Activated CD8-positive, alpha-beta T cell treated with anti-CD3 and anti-CD28 coated beads for 36 hours (primary cell): ENCODE measurements at regions not wholly inside any gene's neighbourhood (a gene's known extent, or its start where the extent isn't known, plus 50 kb on each side); places are given as distances from the start of the nearest gene placed in this dataset.

Experiments
- ATAC-seq: fragments of 200-7000 bp; cut with Tn5 transposase; one replicate; pipeline ENCODE4 v1.10.0; 2021; ENCODE audit warnings: mild to moderate bottlenecking, moderate library complexity
- CTCF ChIA-PET: fragments of 350-600 bp; sonication (Branson Sonifier 250); formaldehyde crosslinking; loops from one replicate; lab custom pipeline; 2021; ENCODE audit warnings: antibody characterized with exemption; lab: Charles Lee
- POLR2A ChIA-PET: fragments of 350-600 bp; sonication (Branson Sonifier 250); formaldehyde crosslinking; loops from one replicate; lab custom pipeline; 2021; ENCODE audit warnings: antibody characterized with exemption; lab: Charles Lee
- DNase-seq: peaks from one replicate; pipeline ENCODE4 v3.0.0-alpha.2; 2020
- H3K27ac Mint-ChIP-seq: one replicate; pipeline ENCODE4 v1.8.0; 2021; ENCODE audit warnings: mild to moderate bottlenecking, mixed read lengths
- H3K27me3 Mint-ChIP-seq: one replicate; pipeline ENCODE4 v1.8.0; 2021; ENCODE audit warnings: mixed read lengths
- H3K36me3 Mint-ChIP-seq: one replicate; pipeline ENCODE4 v1.8.0; 2021; ENCODE audit warnings: low read depth, mixed read lengths
- H3K4me1 Mint-ChIP-seq: one replicate; pipeline ENCODE4 v1.8.0; 2021; ENCODE audit warnings: low read depth, mixed read lengths
- H3K4me3 Mint-ChIP-seq: one replicate; pipeline ENCODE4 v1.8.0; 2021; ENCODE audit warnings: mild to moderate bottlenecking, moderate library complexity, mixed read lengths
- H3K9me3 Mint-ChIP-seq: one replicate; pipeline ENCODE4 v1.8.0; 2021; ENCODE audit warnings: mixed read lengths
- intact Hi-C: fragments of 100-400 bp; cut with micrococcal nuclease; formaldehyde crosslinking; loops from one replicate; pipeline ENCODE4 v1.10.0; 2022
- TF ChIP-seq, protein P1 (sequence below): fragments of 200-600 bp; IDR thresholded peaks from one replicate; pipeline ENCODE4 v1.8.0; 2022; ENCODE audit warnings: antibody characterized with exemption, mild to moderate bottlenecking

GRCh38 chr11:131288521-131289091 is 81.8 kb upstream of the NTM start:
- intact Hi-C loops = no loop called here
- H3K4me3 Mint-ChIP-seq = no peak overlapping the region
- no peak for ATAC-seq
- H3K27me3 Mint-ChIP-seq = no peaks in the 10 kb centered on the region
- no peaks in the 10 kb centered on the region for H3K9me3 Mint-ChIP-seq
- H3K4me1 Mint-ChIP-seq = no peaks in the 10 kb centered on the region
- H3K36me3 Mint-ChIP-seq = no peaks in the 10 kb centered on the region
- no peak overlapping the region for H3K27ac Mint-ChIP-seq
- POLR2A ChIA-PET = no interaction called here
- TF ChIP-seq, protein P1, sequence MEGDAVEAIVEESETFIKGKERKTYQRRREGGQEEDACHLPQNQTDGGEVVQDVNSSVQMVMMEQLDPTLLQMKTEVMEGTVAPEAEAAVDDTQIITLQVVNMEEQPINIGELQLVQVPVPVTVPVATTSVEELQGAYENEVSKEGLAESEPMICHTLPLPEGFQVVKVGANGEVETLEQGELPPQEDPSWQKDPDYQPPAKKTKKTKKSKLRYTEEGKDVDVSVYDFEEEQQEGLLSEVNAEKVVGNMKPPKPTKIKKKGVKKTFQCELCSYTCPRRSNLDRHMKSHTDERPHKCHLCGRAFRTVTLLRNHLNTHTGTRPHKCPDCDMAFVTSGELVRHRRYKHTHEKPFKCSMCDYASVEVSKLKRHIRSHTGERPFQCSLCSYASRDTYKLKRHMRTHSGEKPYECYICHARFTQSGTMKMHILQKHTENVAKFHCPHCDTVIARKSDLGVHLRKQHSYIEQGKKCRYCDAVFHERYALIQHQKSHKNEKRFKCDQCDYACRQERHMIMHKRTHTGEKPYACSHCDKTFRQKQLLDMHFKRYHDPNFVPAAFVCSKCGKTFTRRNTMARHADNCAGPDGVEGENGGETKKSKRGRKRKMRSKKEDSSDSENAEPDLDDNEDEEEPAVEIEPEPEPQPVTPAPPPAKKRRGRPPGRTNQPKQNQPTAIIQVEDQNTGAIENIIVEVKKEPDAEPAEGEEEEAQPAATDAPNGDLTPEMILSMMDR = no peak
- no peak for DNase-seq
- CTCF ChIA-PET = no interaction called here

DNA sequence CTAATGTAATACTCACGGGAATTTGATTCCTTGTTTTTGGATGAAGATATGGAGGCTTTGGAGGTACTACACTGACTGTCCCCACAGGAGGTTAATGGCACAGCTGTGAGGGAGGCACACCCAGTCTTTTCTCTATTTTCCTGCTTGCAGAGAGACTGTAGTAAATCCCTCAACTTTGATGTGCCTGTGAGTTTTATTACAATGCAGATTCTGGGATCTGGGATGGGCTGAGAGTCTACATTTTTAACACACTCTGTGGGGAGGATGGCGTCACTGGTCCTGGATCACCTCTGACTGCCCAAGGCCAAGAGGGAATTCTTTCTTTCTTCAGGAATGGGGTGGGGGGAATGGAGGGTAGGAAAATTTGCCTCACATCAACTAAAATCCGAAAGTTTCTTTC is 80.2 kb upstream of the NTM start:
- no peak overlapping the region for H3K4me3 Mint-ChIP-seq
- no peaks in the 10 kb centered on the region for H3K27me3 Mint-ChIP-seq
- no peak overlapping the region for H3K27ac Mint-ChIP-seq
- ChIA-PET CTCF (no interaction called here), POLR2A (no interaction called here)
- DNase-seq = no peak
- H3K4me1 Mint-ChIP-seq = no peaks in the 10 kb centered on the region
- TF ChIP-seq, protein P1 = no peak
- H3K9me3 Mint-ChIP-seq = no peaks in the 10 kb centered on the region
- ATAC-seq = no peak
- no peaks in the 10 kb centered on the region for H3K36me3 Mint-ChIP-seq
- intact Hi-C loops = no loop called here

GRCh38 chr11:131295986-131296385 is 74.4 kb upstream of the NTM start:
- Mint-ChIP-seq H3K27ac (no peak overlapping the region), H3K27me3 (peaks cover 8% of the 10 kb centered on the region), H3K9me3 (no peaks in the 10 kb centered on the region), H3K36me3 (no peaks in the 10 kb centered on the region), H3K4me1 (no peaks in the 10 kb centered on the region), H3K4me3 (no peak overlapping the region)
- CTCF ChIA-PET = no interaction called here
- ATAC-seq = no peak
- TF ChIP-seq, protein P1 = no peak
- POLR2A ChIA-PET = no interaction called here
- DNase-seq = no peak
- intact Hi-C loops = no loop called here

DNA sequence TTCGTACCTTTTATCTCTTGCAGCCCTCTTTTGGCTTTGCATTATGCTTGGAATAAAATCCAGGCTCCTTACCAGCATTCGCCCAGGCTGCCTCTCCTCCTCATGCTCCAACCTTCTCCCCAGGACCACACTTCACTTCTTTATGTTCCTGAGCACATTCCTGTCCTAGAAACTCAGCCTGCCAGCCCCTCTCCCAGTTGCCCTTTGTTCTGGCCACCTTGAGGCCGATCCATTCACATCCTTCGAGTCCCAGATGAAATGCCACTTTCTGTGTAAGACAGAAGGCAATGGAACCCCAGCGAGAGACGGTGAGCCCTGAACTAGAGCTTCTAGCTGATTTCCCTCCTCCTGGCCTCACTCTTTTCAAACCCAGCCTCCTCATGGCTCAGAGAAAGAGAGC is 73.0 kb upstream of the NTM start:
- no peaks in the 10 kb centered on the region for H3K4me1 Mint-ChIP-seq
- no peak for DNase-seq
- H3K27ac Mint-ChIP-seq = no peak overlapping the region
- no peaks in the 10 kb centered on the region for H3K9me3 Mint-ChIP-seq
- no peak overlapping the region for H3K4me3 Mint-ChIP-seq
- H3K27me3 Mint-ChIP-seq = peaks cover 8% of the 10 kb centered on the region
- ATAC-seq = no peak
- intact Hi-C loops = no loop called here
- TF ChIP-seq, protein P1 = no peak
- no peaks in the 10 kb centered on the region for H3K36me3 Mint-ChIP-seq
- ChIA-PET CTCF (no interaction called here), POLR2A (no interaction called here)

- ChIA-PET POLR2A (interaction anchor here (0.6 kb wide), 1 partner anchor 1724 kb away, joined by 3 read pairs; no protein-coding TSS in a partner anchor), CTCF (no interaction called here)
- DNase-seq (no peak), ATAC-seq (no peak)
- no peaks in the 10 kb centered on the region for H3K4me1 Mint-ChIP-seq
- TF ChIP-seq, protein P1 = no peak
- intact Hi-C loops = no loop called here
- H3K36me3 Mint-ChIP-seq = no peaks in the 10 kb centered on the region
- H3K9me3 Mint-ChIP-seq = no peaks in the 10 kb centered on the region
- no peak overlapping the region for H3K27ac Mint-ChIP-seq
- peaks cover 8% of the 10 kb centered on the region for H3K27me3 Mint-ChIP-seq
- H3K4me3 Mint-ChIP-seq = no peak overlapping the region
These were observed 70.6 kb upstream of the NTM start for GRCh38 chr11:131299598-131300438.
